Right lobe of liver (tissue), 6 donors: ENCODE measurements at regions not wholly inside any gene's neighbourhood (a gene's known extent, or its start where the extent isn't known, plus 50 kb on each side); places are given as distances from the start of the nearest gene placed in this dataset.

Experiments used
- ATAC-seq, 4 donors: fragments of 200-7000 bp; cut with Tn5 transposase; one replicate each; pipeline ENCODE4 v1.9.1; 2020; ENCODE audit warnings: mild to moderate bottlenecking in 4 of 4, moderate library complexity in 4 of 4
- DNase-seq, 3 donors: peaks; one replicate each; pipeline ENCODE4 v3.0.0-alpha.2; 2020
- H3K27ac ChIP-seq, 3 donors: fragments of 200-600 bp; one replicate each; pipeline ENCODE4 v1.8.0; 2022
- H3K27me3 ChIP-seq, 2 donors: fragments of 200-600 bp; one replicate each; pipeline ENCODE4 v1.8.0; 2022
- H3K36me3 ChIP-seq, 4 donors: fragments of 200-600 bp; sonication (generic) in 1 of 4; one replicate each; pipeline versions ENCODE4 v1.5.1 to v1.8.0; 2017 to 2022; ENCODE audit warnings: control low read depth in 1 of 4
- H3K4me1 ChIP-seq, 4 donors: fragments of 200-600 bp; sonication (generic) in 1 of 4; one replicate each; pipeline versions ENCODE4 v1.5.1 to v1.8.0; 2017 to 2022; ENCODE audit warnings: control low read depth in 1 of 4
- H3K4me3 ChIP-seq, 3 donors: fragments of 200-600 bp; one replicate each; pipeline ENCODE4 v1.8.0; 2022
- H3K9me3 ChIP-seq, 4 donors: fragments of 200-600 bp; sonication (generic) in 1 of 4; one replicate each; pipeline versions ENCODE4 v1.5.1 to v1.8.0; 2017 to 2022; ENCODE audit warnings: control low read depth in 1 of 4
- POLR2A ChIP-seq: fragments of 450-650 bp; IDR thresholded peaks from one replicate; pipeline ENCODE4 v1.6.1; 2017; ENCODE audit warnings: antibody characterized with exemption, mild to moderate bottlenecking
- WGBS: methylation state at CpG from one replicate; pipeline ENCODE4 v1.1.6; 2018; ENCODE audit warnings: low coverage, low lambda C conversion rate; ENCODE audit not compliant: insufficient coverage; ENCODE audit errors: missing lambda C conversion rate; 5-methylcytosine and 5-hydroxymethylcytosine counted together
- intact Hi-C, 2 donors: fragments of 100-400 bp; cut with DNase I; formaldehyde crosslinking; loops; one replicate each; pipeline versions ENCODE4 v1.11.2 to v1.14.1; 2022
- TF ChIP-seq, protein P1 (sequence below), 4 donors: fragments of 200-600 bp in 3 of 4; fragments of 450-650 bp in 1 of 4; IDR thresholded peaks; one replicate each; pipeline versions ENCODE4 v1.5.1 to v1.8.0; 2016 to 2022; ENCODE audit warnings: antibody characterized with exemption in 4 of 4, mild to moderate bottlenecking in 2 of 4
- donor health status: DM: no; HTN: yes; CAD: no.
- donor health status: DM: no; HTN: no; CAD: no.
- donor health status: DM: no; HTN: no; CAD: no.
- donor health status: DM: no; HTN: yes; CAD: no.
- donor health status: DM: no; HTN: yes; CAD: no.

DNA sequence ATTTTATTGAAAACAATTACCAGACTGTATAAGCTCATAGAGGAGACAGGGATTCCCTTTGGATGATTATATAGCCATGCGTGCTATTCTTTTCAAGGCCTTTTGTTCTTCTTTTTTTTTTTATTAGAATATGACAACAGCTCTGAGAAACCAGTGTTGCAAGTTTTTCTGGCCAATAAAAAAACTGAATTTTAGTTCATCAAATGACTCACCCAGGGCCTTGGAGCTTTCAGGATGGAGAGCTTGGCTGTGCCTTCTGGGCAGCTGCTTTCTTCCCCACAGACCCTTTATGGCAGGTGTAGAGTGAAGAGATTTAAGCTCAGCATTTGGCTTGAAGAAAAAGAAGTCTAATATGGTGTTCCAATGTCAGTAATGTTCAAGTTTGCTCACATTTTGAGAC, 497.9 kb upstream of the FANCL start:
- WGBS, result 64% methylated on average over 1 of the region's 1 CpG
- Histone ChIP-seq H3K36me3 (no peaks in the 10 kb centered on the region), H3K27me3 (no peaks in the 10 kb centered on the region), H3K27ac (no peak overlapping the region), H3K4me1 (no peaks in the 10 kb centered on the region), H3K4me3 (no peak overlapping the region), H3K9me3 (no peaks in the 10 kb centered on the region)
- no peak for DNase-seq
- TF ChIP-seq, protein P1, sequence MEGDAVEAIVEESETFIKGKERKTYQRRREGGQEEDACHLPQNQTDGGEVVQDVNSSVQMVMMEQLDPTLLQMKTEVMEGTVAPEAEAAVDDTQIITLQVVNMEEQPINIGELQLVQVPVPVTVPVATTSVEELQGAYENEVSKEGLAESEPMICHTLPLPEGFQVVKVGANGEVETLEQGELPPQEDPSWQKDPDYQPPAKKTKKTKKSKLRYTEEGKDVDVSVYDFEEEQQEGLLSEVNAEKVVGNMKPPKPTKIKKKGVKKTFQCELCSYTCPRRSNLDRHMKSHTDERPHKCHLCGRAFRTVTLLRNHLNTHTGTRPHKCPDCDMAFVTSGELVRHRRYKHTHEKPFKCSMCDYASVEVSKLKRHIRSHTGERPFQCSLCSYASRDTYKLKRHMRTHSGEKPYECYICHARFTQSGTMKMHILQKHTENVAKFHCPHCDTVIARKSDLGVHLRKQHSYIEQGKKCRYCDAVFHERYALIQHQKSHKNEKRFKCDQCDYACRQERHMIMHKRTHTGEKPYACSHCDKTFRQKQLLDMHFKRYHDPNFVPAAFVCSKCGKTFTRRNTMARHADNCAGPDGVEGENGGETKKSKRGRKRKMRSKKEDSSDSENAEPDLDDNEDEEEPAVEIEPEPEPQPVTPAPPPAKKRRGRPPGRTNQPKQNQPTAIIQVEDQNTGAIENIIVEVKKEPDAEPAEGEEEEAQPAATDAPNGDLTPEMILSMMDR (IDR thresholded peaks at IDR 0.05), result no peak
- intact Hi-C loops, result no loop called here
- no peak for ATAC-seq

- 44% methylated on average over 1 of the region's 1 CpG for WGBS
- intact Hi-C loops, result no loop called here
- DNase-seq (no peak), ATAC-seq (no peak)
- no peak for TF ChIP-seq POLR2A
- TF ChIP-seq, protein P1 (IDR thresholded peaks at IDR 0.05), result no peak
- H3K9me3 ChIP-seq, result no peaks in the 10 kb centered on the region
- H3K4me3 ChIP-seq, result no peak overlapping the region
- no peaks in the 10 kb centered on the region for H3K27me3 ChIP-seq
- no peaks in the 10 kb centered on the region for H3K36me3 ChIP-seq
- no peak overlapping the region for H3K27ac ChIP-seq
- H3K4me1 ChIP-seq, result no peaks in the 10 kb centered on the region
Observed at GRCh38 chr2:58734365-58734764, 493.2 kb upstream of the FANCL start.

DNA sequence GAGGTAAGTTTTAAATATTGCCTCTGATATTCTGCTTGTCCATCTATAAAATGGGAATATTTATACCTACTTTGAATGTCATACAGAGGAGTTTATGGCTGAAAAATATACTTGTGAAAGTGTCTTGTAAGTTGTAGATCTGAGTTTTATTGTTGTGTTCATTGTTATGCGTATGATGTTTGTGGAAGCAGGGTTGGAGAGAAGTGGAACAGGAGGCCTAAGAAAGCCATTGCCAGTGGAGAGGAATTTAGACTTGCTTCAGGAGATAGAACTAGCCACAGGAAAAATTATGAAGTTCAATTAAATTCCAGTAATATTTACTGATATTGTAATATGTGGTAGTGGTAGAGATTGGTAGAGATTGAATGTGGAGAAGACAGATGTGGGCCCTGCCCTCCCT, 491.9 kb upstream of the FANCL start:
- H3K4me3 ChIP-seq, result no peak overlapping the region
- intact Hi-C loops, result no loop called here
- no peaks in the 10 kb centered on the region for H3K36me3 ChIP-seq
- no peaks in the 10 kb centered on the region for H3K27me3 ChIP-seq
- WGBS, result 85% methylated on average over 1 of the region's 1 CpG
- H3K9me3 ChIP-seq, result no peaks in the 10 kb centered on the region
- DNase-seq (no peak), ATAC-seq (no peak)
- TF ChIP-seq POLR2A, result no peak
- TF ChIP-seq, protein P1 (IDR thresholded peaks at IDR 0.05), result no peak
- no peaks in the 10 kb centered on the region for H3K4me1 ChIP-seq
- H3K27ac ChIP-seq, result no peak overlapping the region

- Histone ChIP-seq H3K9me3 (no peaks in the 10 kb centered on the region), H3K4me3 (no peak overlapping the region), H3K27me3 (no peaks in the 10 kb centered on the region), H3K36me3 (no peaks in the 10 kb centered on the region), H3K4me1 (no peaks in the 10 kb centered on the region), H3K27ac (no peak overlapping the region)
- intact Hi-C loops, result no loop called here
- no peak for ATAC-seq
- no peak for DNase-seq
- 34% methylated on average over 2 of the region's 2 CpGs for WGBS
- TF ChIP-seq, protein P1 (IDR thresholded peaks at IDR 0.05), result no peak
- TF ChIP-seq POLR2A, result no peak
Observed at GRCh38 chr2:58731488-58731869, 490.4 kb upstream of the FANCL start.

DNA sequence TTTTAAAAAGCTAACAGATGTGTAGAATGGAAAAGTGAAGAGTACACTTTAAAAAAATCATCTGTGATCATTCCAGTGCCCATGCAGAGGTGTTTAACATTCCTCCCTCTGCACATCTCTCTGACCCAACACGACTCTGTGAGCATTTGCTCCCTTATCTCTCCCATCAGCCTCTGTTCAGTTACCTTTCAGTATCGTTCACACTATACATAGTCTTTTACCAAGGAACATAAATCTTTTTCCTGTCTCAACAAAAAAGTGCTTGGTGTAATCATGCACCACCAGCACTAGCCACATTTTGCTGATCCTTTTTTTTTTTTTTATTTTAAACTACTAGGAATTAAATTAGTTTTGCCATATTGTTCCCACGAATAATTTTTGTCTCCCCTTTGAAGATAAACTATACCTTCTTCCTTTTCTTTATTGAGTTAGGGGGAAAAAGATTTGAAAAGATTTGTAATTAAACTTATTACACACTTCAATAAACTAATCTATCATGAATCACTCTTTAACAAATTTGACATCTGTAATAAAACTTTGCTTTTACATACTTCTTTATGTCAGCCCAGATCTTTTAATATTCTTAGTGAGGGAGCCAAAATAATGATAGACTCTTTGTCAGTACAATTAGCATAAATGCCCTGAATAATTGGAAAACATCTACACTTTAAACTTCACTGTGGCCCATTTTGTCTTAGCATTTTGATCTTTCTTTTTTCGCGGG, 489.8 kb upstream of the FANCL start:
- DNase-seq, result no peak
- no peaks in the 10 kb centered on the region for H3K27me3 ChIP-seq
- TF ChIP-seq, protein P1 (IDR thresholded peaks at IDR 0.05), result no peak
- TF ChIP-seq POLR2A, result no peak
- no peak overlapping the region for H3K27ac ChIP-seq
- no peak for ATAC-seq
- no peak overlapping the region for H3K4me3 ChIP-seq
- no peaks in the 10 kb centered on the region for H3K4me1 ChIP-seq
- no peaks in the 10 kb centered on the region for H3K9me3 ChIP-seq
- no peaks in the 10 kb centered on the region for H3K36me3 ChIP-seq
- WGBS, result 38% methylated on average over 5 of the region's 5 CpGs
- intact Hi-C loops, result no loop called here
